Loucy (cell line): ENCODE measurements at regions not wholly inside any gene's neighbourhood (a gene's known extent, or its start where the extent isn't known, plus 50 kb on each side); places are given as distances from the start of the nearest gene placed in this dataset.

ENCODE experiments used
- CTCF ChIP-seq: fragments of 200-600 bp; sonication (generic); conservative IDR thresholded peaks from 2 replicates; pipeline ENCODE4 v1.5.1; 2014; ENCODE audit warnings: mild to moderate bottlenecking, antibody characterized with exemption, low read length
- EZH2phosphoT487 ChIP-seq: fragments of 200-600 bp; IDR thresholded peaks from 2 replicates; pipeline ENCODE4 v1.6.1; 2018; ENCODE audit warnings: antibody characterized with exemption, mild to moderate bottlenecking, moderate library complexity, borderline replicate concordance

DNA sequence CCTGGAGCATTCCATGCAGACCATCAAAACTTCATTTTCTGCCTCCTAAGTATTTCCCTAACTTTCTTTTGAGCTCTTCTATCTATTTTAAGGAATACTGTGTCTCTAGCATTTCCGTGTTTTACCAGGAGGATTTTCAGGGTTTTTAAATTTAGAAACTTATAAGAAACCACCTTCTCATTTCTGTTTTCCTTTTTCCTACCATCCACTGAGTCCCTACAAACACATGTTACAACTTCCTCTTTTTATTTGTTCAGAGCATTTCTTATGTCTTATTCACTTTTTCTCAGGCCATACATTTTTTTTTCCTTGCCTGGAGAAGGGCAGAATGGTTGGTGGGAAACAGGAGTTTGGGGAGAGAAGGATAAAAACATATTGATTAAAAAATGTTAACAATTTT is 130.0 kb upstream of the BMP5 start:
- TF ChIP-seq CTCF (no peak), EZH2phosphoT487 (no peak)
